ENCODE measurements at regions not wholly inside any gene's neighbourhood (a gene's known extent, or its start where the extent isn't known, plus 50 kb on each side); places are given as distances from the start of the nearest gene placed in this dataset.

DNA sequence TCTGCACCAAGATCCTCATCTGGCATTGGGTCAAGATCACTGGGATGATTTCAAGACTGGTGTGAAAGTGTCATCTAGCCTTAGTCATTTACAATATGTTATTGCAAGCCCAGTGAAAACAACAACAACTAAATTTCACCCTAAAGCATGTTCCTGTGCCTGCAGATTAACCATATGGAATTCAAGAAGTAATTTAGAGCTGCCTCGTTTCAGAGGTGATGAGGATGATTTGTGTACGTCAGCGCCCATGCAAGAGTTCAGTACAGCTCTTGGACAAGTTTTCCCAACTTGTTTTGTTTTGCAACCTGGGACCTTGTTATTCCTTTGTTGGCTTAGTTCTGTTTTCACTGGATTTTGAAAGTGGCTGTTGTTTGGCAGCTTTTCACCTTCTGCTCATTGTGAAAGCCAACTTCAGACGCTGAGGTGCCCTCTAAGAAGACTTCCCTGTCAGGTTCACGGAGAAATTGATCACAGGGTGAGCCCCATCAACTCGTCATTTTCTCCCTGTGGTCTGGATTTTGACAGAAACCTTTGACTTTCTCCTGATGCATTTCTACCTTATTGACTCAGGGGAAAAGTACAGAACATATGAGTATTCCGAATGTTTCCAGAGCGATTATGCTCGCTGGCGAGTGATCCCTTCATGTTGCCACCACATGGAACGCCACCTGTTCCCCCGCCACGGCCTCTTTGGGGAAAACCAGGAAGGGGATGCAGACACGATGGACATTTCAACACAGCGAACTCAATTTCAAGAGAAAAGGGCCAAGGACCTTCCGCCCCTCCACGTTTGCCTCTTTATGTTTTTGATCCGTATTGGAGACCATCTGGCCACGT is 85.6 kb downstream of the FOXL1 start:
- peaks cover 34% of the 10 kb centered on the region for H3K4me1 ChIP-seq (ENCODE audit: control insufficient read depth, extremely low read depth, insufficient read depth, low read length)

DNA sequence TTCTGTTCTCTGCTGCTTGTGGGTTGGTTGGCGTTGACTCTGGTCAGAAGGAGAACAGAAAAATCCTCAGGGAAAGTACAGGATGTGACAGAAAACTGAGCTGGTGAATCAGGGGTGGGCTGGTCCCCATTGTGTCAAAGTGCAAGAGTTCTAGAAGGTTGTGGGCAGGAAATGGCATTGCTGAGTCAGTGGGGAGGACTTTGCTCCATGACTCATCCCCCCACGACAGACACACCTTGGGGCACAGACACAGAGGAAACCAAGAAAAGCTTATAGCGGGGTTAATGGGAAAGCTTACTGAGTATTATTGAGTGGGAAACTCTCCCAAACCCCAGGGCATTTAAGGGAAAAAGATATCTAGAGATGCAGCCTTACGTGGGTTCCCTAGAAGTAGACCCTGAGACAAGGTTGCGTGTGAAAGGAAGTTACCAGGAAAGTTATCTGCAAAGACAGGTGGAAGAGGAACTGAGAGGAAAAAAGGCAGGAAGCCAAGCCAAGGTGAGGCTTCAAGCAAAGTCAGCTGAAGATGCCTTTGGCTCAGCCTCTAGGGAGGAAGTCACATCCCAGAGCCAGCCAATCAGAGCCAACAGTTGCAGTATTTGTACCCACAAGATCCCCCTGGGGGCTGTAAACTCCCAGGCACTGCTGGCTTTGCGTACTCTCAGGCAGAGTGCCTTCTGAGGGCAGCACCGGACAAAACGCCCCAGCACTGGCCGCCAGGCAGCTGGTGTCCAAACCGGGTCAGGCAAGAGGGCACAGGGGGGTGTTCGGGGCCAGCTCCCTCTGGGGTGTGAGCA is 86.4 kb downstream of the FOXL1 start:
- Histone ChIP-seq H3K27me3 (ENCODE audit: control insufficient read depth, insufficient read depth, low read length) (no peaks in the 10 kb centered on the region), H3K4me3 (replicated peaks in 1 of 4; ENCODE audit: control extremely low read depth in 1 of 4, insufficient read depth in 1 of 4, low read depth in 3 of 4, low read length in 4 of 4) (peak overlapping the region in 2 of 4 experiments; percentile 12 to 23), H3K9ac (ENCODE audit: insufficient read depth, low read length) (no peak overlapping the region), H3K27ac (ENCODE audit: insufficient read depth, low read length) (peak overlapping the region; percentile 90), H4K20me1 (ENCODE audit: control insufficient read depth, extremely low read depth, insufficient read depth, low read length) (no peaks in the 10 kb centered on the region), H2AFZ (ENCODE audit: low read length) (no peak overlapping the region), H3K4me1 (ENCODE audit: control insufficient read depth, extremely low read depth, insufficient read depth, low read length) (peaks cover 42% of the 10 kb centered on the region), H3K79me2 (ENCODE audit: control insufficient read depth, insufficient read depth, low read length) (no peaks in the 10 kb centered on the region), H3K4me2 (ENCODE audit: extremely low read depth, insufficient read depth, low read length) (peak overlapping the region; percentile 34), H3K9me3 (ENCODE audit: control insufficient read depth, insufficient read depth, low read depth, low read length) (no peaks in the 10 kb centered on the region), H3K36me3 (ENCODE audit: control insufficient read depth, insufficient read depth, low read length) (no peaks in the 10 kb centered on the region)
- TF ChIP-seq CTCF (conservative IDR thresholded peaks at IDR 0.05 in 1 of 2, IDR thresholded peaks at IDR 0.05 in 1 of 2; ENCODE audit: low read depth in 1 of 2, low read length in 2 of 2) (no peak), EZH2 (IDR thresholded peaks at IDR 0.05; ENCODE audit: low read length, missing control alignments) (no peak)
- DNase-seq (ENCODE audit: low read depth in 2 of 2): peak; percentile 96 to 98

More for the DNA sequence above, 85.6 kb downstream of the FOXL1 start:
- Histone ChIP-seq H3K36me3 (ENCODE audit: control insufficient read depth, insufficient read depth, low read length) (no peaks in the 10 kb centered on the region), H3K4me3 (replicated peaks in 1 of 4; ENCODE audit: control extremely low read depth in 1 of 4, insufficient read depth in 1 of 4, low read depth in 3 of 4, low read length in 4 of 4) (peak overlapping the region in 2 of 4 experiments; percentile 12 to 23), H3K27me3 (ENCODE audit: control insufficient read depth, insufficient read depth, low read length) (no peaks in the 10 kb centered on the region), H2AFZ (ENCODE audit: low read length) (no peak overlapping the region), H3K4me2 (ENCODE audit: extremely low read depth, insufficient read depth, low read length) (peak overlapping the region; percentile 34), H3K9ac (ENCODE audit: insufficient read depth, low read length) (no peak overlapping the region), H3K27ac (ENCODE audit: insufficient read depth, low read length) (peak overlapping the region; percentile 90), H3K9me3 (ENCODE audit: control insufficient read depth, insufficient read depth, low read depth, low read length) (no peaks in the 10 kb centered on the region), H3K79me2 (ENCODE audit: control insufficient read depth, insufficient read depth, low read length) (no peaks in the 10 kb centered on the region), H4K20me1 (ENCODE audit: control insufficient read depth, extremely low read depth, insufficient read depth, low read length) (no peaks in the 10 kb centered on the region)
- peak; percentile 23 to 86 for DNase-seq (ENCODE audit: low read depth in 2 of 2)
- no peak for TF ChIP-seq CTCF (conservative IDR thresholded peaks at IDR 0.05 in 1 of 2, IDR thresholded peaks at IDR 0.05 in 1 of 2; ENCODE audit: low read depth in 1 of 2, low read length in 2 of 2)

- Histone ChIP-seq H3K36me3 (ENCODE audit: control insufficient read depth, insufficient read depth, low read length) (no peaks in the 10 kb centered on the region), H3K4me2 (ENCODE audit: extremely low read depth, insufficient read depth, low read length) (no peak overlapping the region), H3K27ac (ENCODE audit: insufficient read depth, low read length) (peak overlapping the region; percentile 90), H3K9ac (ENCODE audit: insufficient read depth, low read length) (no peak overlapping the region), H3K4me1 (ENCODE audit: control insufficient read depth, extremely low read depth, insufficient read depth, low read length) (peaks cover 46% of the 10 kb centered on the region), H3K79me2 (ENCODE audit: control insufficient read depth, insufficient read depth, low read length) (no peaks in the 10 kb centered on the region), H3K4me3 (replicated peaks in 1 of 4; ENCODE audit: control extremely low read depth in 1 of 4, insufficient read depth in 1 of 4, low read depth in 3 of 4, low read length in 4 of 4) (no peak overlapping the region), H2AFZ (ENCODE audit: low read length) (no peak overlapping the region), H3K9me3 (ENCODE audit: control insufficient read depth, insufficient read depth, low read depth, low read length) (no peaks in the 10 kb centered on the region), H4K20me1 (ENCODE audit: control insufficient read depth, extremely low read depth, insufficient read depth, low read length) (no peaks in the 10 kb centered on the region), H3K27me3 (ENCODE audit: control insufficient read depth, insufficient read depth, low read length) (no peaks in the 10 kb centered on the region)
- TF ChIP-seq CTCF (conservative IDR thresholded peaks at IDR 0.05 in 1 of 2, IDR thresholded peaks at IDR 0.05 in 1 of 2; ENCODE audit: low read depth in 1 of 2, low read length in 2 of 2) (no peak), EZH2 (IDR thresholded peaks at IDR 0.05; ENCODE audit: low read length, missing control alignments) (no peak)
- peak; percentile 68 to 94 for DNase-seq (ENCODE audit: low read depth in 2 of 2)
These were observed 86.9 kb downstream of the FOXL1 start for GRCh38 chr16:86665319-86665675.
